ENCODE measurements at regions not wholly inside any gene's neighbourhood (a gene's known extent, or its start where the extent isn't known, plus 50 kb on each side); places are given as distances from the start of the nearest gene placed in this dataset.

GRCh38 chr6:104431096-104431495, 428.6 kb downstream of the HACE1 start:
- DNase-seq = no peak
- Mint-ChIP-seq H3K27me3 (no peaks in the 10 kb centered on the region), H3K4me1 (no peaks in the 10 kb centered on the region), H3K4me3 (no peak overlapping the region), H3K9me3 (no peaks in the 10 kb centered on the region), H3K27ac (no peak overlapping the region), H3K36me3 (ENCODE audit: low read depth) (no peaks in the 10 kb centered on the region)
- intact Hi-C loops (cut with micrococcal nuclease) = no loop called here

- Mint-ChIP-seq H3K4me3 (no peak overlapping the region), H3K9me3 (peaks cover 5% of the 10 kb centered on the region), H3K36me3 (ENCODE audit: low read depth) (no peaks in the 10 kb centered on the region), H3K4me1 (no peaks in the 10 kb centered on the region), H3K27me3 (no peaks in the 10 kb centered on the region), H3K27ac (no peak overlapping the region)
- intact Hi-C loops (cut with micrococcal nuclease) = no loop called here
- DNase-seq = no peak
Measured at GRCh38 chr6:104428184-104428583, 431.5 kb downstream of the HACE1 start.

- peaks cover 12% of the 10 kb centered on the region for H3K9me3 Mint-ChIP-seq
- no peak for DNase-seq
- intact Hi-C loops (cut with micrococcal nuclease) = no loop called here
- H3K27ac Mint-ChIP-seq = no peak overlapping the region
- no peaks in the 10 kb centered on the region for H3K4me1 Mint-ChIP-seq
- no peaks in the 10 kb centered on the region for H3K36me3 Mint-ChIP-seq (ENCODE audit: low read depth)
- no peaks in the 10 kb centered on the region for H3K27me3 Mint-ChIP-seq
- H3K4me3 Mint-ChIP-seq = no peak overlapping the region
Measured at GRCh38 chr6:104423691-104424090, 436.0 kb downstream of the HACE1 start.

GRCh38 chr6:104421650-104422049, 438.1 kb downstream of the HACE1 start:
- H3K36me3 Mint-ChIP-seq (ENCODE audit: low read depth) = no peaks in the 10 kb centered on the region
- peaks cover 12% of the 10 kb centered on the region for H3K9me3 Mint-ChIP-seq
- H3K27me3 Mint-ChIP-seq = no peaks in the 10 kb centered on the region
- no peak overlapping the region for H3K27ac Mint-ChIP-seq
- H3K4me3 Mint-ChIP-seq = no peak overlapping the region
- no peaks in the 10 kb centered on the region for H3K4me1 Mint-ChIP-seq
- intact Hi-C loops (cut with micrococcal nuclease) = no loop called here
- no peak for DNase-seq

GRCh38 chr6:104418839-104419238, 440.9 kb downstream of the HACE1 start:
- Mint-ChIP-seq H3K36me3 (ENCODE audit: low read depth) (no peaks in the 10 kb centered on the region), H3K4me1 (no peaks in the 10 kb centered on the region), H3K4me3 (no peak overlapping the region), H3K9me3 (peaks cover 7% of the 10 kb centered on the region), H3K27ac (no peak overlapping the region), H3K27me3 (no peaks in the 10 kb centered on the region)
- intact Hi-C loops (cut with micrococcal nuclease) = no loop called here
- DNase-seq = no peak

- H3K9me3 Mint-ChIP-seq = peaks cover 7% of the 10 kb centered on the region
- H3K4me1 Mint-ChIP-seq = no peaks in the 10 kb centered on the region
- H3K27me3 Mint-ChIP-seq = no peaks in the 10 kb centered on the region
- DNase-seq = no peak
- no peak overlapping the region for H3K27ac Mint-ChIP-seq
- H3K36me3 Mint-ChIP-seq (ENCODE audit: low read depth) = no peaks in the 10 kb centered on the region
- intact Hi-C loops (cut with micrococcal nuclease) = no loop called here
- no peak overlapping the region for H3K4me3 Mint-ChIP-seq
Measured at GRCh38 chr6:104418125-104418524, 441.6 kb downstream of the HACE1 start.

DNA sequence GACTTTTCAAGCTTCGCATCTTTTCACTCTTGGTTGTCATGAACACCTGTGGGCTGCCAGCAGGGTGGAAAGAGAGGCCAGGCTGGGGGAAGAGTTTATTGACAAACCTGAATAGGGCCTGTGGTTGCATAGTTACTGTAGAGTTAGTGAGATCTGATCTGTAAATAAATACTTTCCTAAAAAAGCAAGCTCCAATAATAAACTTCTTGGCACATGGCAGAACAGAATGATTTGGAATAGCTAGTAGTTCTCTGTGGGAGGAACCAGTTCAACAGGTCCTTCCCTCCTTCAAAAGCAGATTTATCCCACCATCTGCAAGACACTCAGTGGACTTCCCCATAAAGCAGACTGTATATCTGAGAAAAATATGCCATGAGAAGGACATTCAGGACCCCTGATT, 445.0 kb downstream of the HACE1 start:
- intact Hi-C loops (cut with micrococcal nuclease) = no loop called here
- no peak overlapping the region for H3K4me3 Mint-ChIP-seq
- no peak overlapping the region for H3K27ac Mint-ChIP-seq
- no peaks in the 10 kb centered on the region for H3K9me3 Mint-ChIP-seq
- H3K36me3 Mint-ChIP-seq (ENCODE audit: low read depth) = no peaks in the 10 kb centered on the region
- DNase-seq = no peak
- H3K27me3 Mint-ChIP-seq = no peaks in the 10 kb centered on the region
- no peaks in the 10 kb centered on the region for H3K4me1 Mint-ChIP-seq

- H3K4me3 Mint-ChIP-seq = no peak overlapping the region
- intact Hi-C loops (cut with micrococcal nuclease) = no loop called here
- no peaks in the 10 kb centered on the region for H3K36me3 Mint-ChIP-seq (ENCODE audit: low read depth)
- no peak for DNase-seq
- no peaks in the 10 kb centered on the region for H3K4me1 Mint-ChIP-seq
- no peaks in the 10 kb centered on the region for H3K27me3 Mint-ChIP-seq
- H3K9me3 Mint-ChIP-seq = no peaks in the 10 kb centered on the region
- H3K27ac Mint-ChIP-seq = no peak overlapping the region
Measured at GRCh38 chr6:104413767-104414166, 446.0 kb downstream of the HACE1 start.

GRCh38 chr6:104411302-104411701, 448.4 kb downstream of the HACE1 start:
- H3K36me3 Mint-ChIP-seq (ENCODE audit: low read depth) = no peaks in the 10 kb centered on the region
- H3K27me3 Mint-ChIP-seq = no peaks in the 10 kb centered on the region
- DNase-seq = no peak
- intact Hi-C loops (cut with micrococcal nuclease) = no loop called here
- no peaks in the 10 kb centered on the region for H3K9me3 Mint-ChIP-seq
- H3K27ac Mint-ChIP-seq = no peak overlapping the region
- H3K4me3 Mint-ChIP-seq = no peak overlapping the region
- H3K4me1 Mint-ChIP-seq = no peaks in the 10 kb centered on the region

DNA sequence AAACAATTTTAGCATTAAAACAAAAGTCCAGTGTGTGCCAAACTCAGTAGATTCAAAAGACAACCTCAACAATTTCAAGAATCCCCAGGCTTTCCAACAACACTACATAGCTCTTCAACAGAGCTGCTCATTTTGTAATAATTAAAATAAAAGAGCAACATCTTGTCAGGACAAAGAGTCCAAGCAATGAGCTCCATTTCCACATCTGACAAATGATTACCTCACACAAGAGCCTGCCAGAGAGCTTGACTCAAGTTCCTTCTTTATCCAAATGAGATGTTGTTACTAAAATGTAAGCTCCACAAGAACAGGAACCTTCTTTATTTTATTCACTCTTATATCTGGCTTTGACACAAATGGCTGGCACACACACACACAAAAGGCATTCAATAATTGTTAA, 449.8 kb downstream of the HACE1 start:
- no peak for DNase-seq
- H3K27ac Mint-ChIP-seq = no peak overlapping the region
- no peaks in the 10 kb centered on the region for H3K9me3 Mint-ChIP-seq
- H3K4me1 Mint-ChIP-seq = no peaks in the 10 kb centered on the region
- no peaks in the 10 kb centered on the region for H3K36me3 Mint-ChIP-seq (ENCODE audit: low read depth)
- no peak overlapping the region for H3K4me3 Mint-ChIP-seq
- no peaks in the 10 kb centered on the region for H3K27me3 Mint-ChIP-seq
- intact Hi-C loops (cut with micrococcal nuclease) = no loop called here

DNA sequence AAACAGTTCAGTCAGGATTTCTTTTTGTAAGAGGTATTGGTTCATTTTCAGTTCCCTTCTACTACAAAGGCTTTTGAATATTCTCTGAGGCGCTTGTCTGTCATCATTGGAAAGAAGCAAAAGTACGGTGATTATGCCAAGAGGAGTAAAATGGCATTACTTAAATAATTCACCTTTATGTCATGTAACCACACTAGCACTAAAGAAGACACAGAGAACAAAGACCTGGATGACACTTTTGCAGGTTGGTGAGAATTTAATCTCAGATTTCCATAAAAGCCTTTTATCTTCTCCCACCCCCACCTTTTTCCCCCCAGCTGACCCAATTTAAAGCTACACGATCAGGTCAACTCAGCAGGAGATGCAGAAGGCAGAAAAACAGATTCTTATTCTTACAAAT, 451.8 kb downstream of the HACE1 start:
- DNase-seq = no peak
- H3K4me1 Mint-ChIP-seq = no peaks in the 10 kb centered on the region
- H3K36me3 Mint-ChIP-seq (ENCODE audit: low read depth) = no peaks in the 10 kb centered on the region
- H3K4me3 Mint-ChIP-seq = no peak overlapping the region
- H3K27me3 Mint-ChIP-seq = no peaks in the 10 kb centered on the region
- H3K27ac Mint-ChIP-seq = no peak overlapping the region
- H3K9me3 Mint-ChIP-seq = no peaks in the 10 kb centered on the region
- intact Hi-C loops (cut with micrococcal nuclease) = no loop called here

- intact Hi-C loops (cut with micrococcal nuclease) = no loop called here
- Mint-ChIP-seq H3K36me3 (ENCODE audit: low read depth) (no peaks in the 10 kb centered on the region), H3K9me3 (no peaks in the 10 kb centered on the region), H3K4me1 (no peaks in the 10 kb centered on the region), H3K27me3 (no peaks in the 10 kb centered on the region), H3K27ac (no peak overlapping the region), H3K4me3 (no peak overlapping the region)
- DNase-seq = no peak
Measured at GRCh38 chr6:104404377-104404776, 455.3 kb downstream of the HACE1 start.

DNA sequence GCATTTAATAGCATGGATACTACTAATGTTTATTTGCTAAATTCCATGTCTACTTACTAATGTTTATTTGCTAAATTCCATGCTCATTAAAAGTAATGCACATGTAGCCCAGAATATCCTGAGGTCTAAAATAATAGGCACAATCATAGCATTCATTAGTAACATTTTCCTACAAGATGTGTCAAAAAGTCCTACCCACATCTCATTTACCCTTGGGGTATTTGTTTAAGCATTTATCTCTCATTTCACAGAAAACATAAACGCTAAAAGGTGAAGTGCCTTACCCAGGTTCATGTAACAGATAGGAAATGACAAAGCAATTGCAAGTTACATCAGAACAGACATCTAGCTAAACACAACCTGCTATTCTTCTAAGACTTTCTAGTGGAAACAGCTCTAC, 457.1 kb downstream of the HACE1 start:
- DNase-seq = no peak
- intact Hi-C loops (cut with micrococcal nuclease) = no loop called here
- no peaks in the 10 kb centered on the region for H3K36me3 Mint-ChIP-seq (ENCODE audit: low read depth)
- H3K4me3 Mint-ChIP-seq = no peak overlapping the region
- H3K27ac Mint-ChIP-seq = no peak overlapping the region
- no peaks in the 10 kb centered on the region for H3K9me3 Mint-ChIP-seq
- H3K4me1 Mint-ChIP-seq = no peaks in the 10 kb centered on the region
- no peaks in the 10 kb centered on the region for H3K27me3 Mint-ChIP-seq

DNA sequence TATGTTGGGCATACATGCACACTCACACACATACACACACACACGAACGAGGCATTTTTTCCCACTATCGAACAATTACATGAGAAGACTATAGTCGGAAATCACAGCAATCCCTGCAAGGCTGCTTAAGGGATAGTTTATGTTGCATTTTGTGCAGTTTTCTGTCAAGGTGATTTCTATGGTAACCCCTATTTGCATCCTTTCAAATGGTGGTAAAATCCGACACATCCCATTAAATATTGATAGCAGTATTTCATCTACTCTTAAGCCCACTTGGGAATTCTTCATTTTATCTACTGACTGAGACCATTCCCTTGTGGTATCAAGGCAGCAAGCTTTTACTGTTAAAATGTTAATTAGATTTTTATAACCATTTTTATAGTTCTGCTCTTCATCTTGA, 457.8 kb downstream of the HACE1 start:
- no peaks in the 10 kb centered on the region for H3K4me1 Mint-ChIP-seq
- H3K36me3 Mint-ChIP-seq (ENCODE audit: low read depth) = no peaks in the 10 kb centered on the region
- no peak overlapping the region for H3K27ac Mint-ChIP-seq

DNA sequence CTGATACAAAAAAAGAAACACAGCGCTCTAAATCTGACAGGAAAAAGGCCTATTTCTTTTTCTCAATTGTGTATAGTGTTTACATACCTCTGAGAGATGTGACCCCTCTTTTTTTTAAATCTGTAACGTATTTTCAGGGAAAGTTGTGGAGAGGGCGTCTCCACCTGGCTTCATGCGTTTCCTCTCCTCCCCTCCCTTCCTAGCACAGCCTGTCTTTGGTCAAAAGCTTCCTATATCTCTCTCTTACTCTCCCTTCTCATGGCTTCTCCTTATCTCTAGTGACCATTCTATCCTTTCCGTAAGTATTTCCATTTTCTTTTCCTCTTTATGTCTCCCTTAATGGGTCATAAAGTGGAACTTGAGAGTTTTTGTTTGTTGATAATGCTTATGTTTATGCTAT, 458.9 kb downstream of the HACE1 start:
- Mint-ChIP-seq H3K27ac (no peak overlapping the region), H3K4me3 (no peak overlapping the region), H3K27me3 (no peaks in the 10 kb centered on the region), H3K36me3 (ENCODE audit: low read depth) (no peaks in the 10 kb centered on the region), H3K9me3 (no peaks in the 10 kb centered on the region), H3K4me1 (no peaks in the 10 kb centered on the region)
- intact Hi-C loops (cut with micrococcal nuclease) = no loop called here
- no peak for DNase-seq

More for the DNA sequence above, 457.8 kb downstream of the HACE1 start:
- Mint-ChIP-seq H3K4me3 (no peak overlapping the region), H3K27me3 (no peaks in the 10 kb centered on the region), H3K9me3 (no peaks in the 10 kb centered on the region)
- DNase-seq = no peak
- intact Hi-C loops (cut with micrococcal nuclease) = no loop called here
